HG03558 (cell line): ENCODE measurements at regions not wholly inside any gene's neighbourhood (a gene's known extent, or its start where the extent isn't known, plus 50 kb on each side); places are given as distances from the start of the nearest gene placed in this dataset.
A peak's percentile ranks its signal among the peaks of the same experiment; 100 is the strongest.

Experiments
- ATAC-seq: cut with Tn5 transposase; IDR thresholded peaks from one replicate; pipeline ENCODE4 v1.9.1; 2021; ENCODE audit warnings: moderate number of reproducible peaks; ENCODE audit not compliant: unreplicated experiment; ENCODE audit errors: extremely low read depth

GRCh38 chr10:83553366-83553765 lies 585.9 kb upstream of the GHITM start:
- ATAC-seq: no peak

- ATAC-seq: no peak
Measured at GRCh38 chr10:83555264-83555663, 584.0 kb upstream of the GHITM start.

GRCh38 chr10:83562381-83562780 lies 576.9 kb upstream of the GHITM start:
- ATAC-seq: no peak

GRCh38 chr10:83564889-83565588 lies 574.3 kb upstream of the GHITM start:
- ATAC-seq: no peak

GRCh38 chr10:83572036-83572435 lies 567.3 kb upstream of the GHITM start:
- no peak for ATAC-seq

GRCh38 chr10:83574770-83575169 lies 564.5 kb upstream of the GHITM start:
- ATAC-seq: no peak

- ATAC-seq: no peak
Measured at GRCh38 chr10:83577421-83577820, 561.9 kb upstream of the GHITM start.

- ATAC-seq: no peak
Measured at GRCh38 chr10:83580373-83581012, 558.8 kb upstream of the GHITM start.

- ATAC-seq: no peak
Measured at GRCh38 chr10:83582407-83583095, 556.8 kb upstream of the GHITM start.

GRCh38 chr10:83585686-83586085 lies 553.6 kb upstream of the GHITM start:
- no peak for ATAC-seq

GRCh38 chr10:83592337-83592935 lies 546.9 kb upstream of the GHITM start:
- no peak for ATAC-seq

- peak; percentile 99 for ATAC-seq
Measured at GRCh38 chr10:83603708-83604107, 535.6 kb upstream of the GHITM start.

GRCh38 chr10:83605783-83606630 lies 533.3 kb upstream of the GHITM start:
- no peak for ATAC-seq

- ATAC-seq: no peak
Measured at GRCh38 chr10:83607959-83608745, 531.2 kb upstream of the GHITM start.

- no peak for ATAC-seq
Measured at GRCh38 chr10:83612050-83612449, 527.3 kb upstream of the GHITM start.

GRCh38 chr10:83612746-83613145 lies 526.6 kb upstream of the GHITM start:
- ATAC-seq: no peak

GRCh38 chr10:83617172-83617571 lies 522.1 kb upstream of the GHITM start:
- ATAC-seq: no peak

GRCh38 chr10:83617692-83618545 lies 521.4 kb upstream of the GHITM start:
- no peak for ATAC-seq
